Thyroid gland (tissue), 4 donors: ENCODE measurements at regions not wholly inside any gene's neighbourhood (a gene's known extent, or its start where the extent isn't known, plus 50 kb on each side); places are given as distances from the start of the nearest gene placed in this dataset.

Experiments
- DNase-seq, 2 donors: peaks; one replicate each; pipeline ENCODE4 v3.0.0-alpha.2; 2019
- H3K27ac ChIP-seq, 3 donors: fragments of 200-600 bp; sonication (generic); 1 replicate in 2 of 3; 2 replicates in 1 of 3; pipeline ENCODE4 v1.5.1; 2016 to 2019; ENCODE audit warnings: mild to moderate bottlenecking in 1 of 3, moderate library complexity in 1 of 3
- H3K27me3 ChIP-seq: fragments of 200-600 bp; sonication (generic); one replicate; pipeline ENCODE4 v1.5.1; 2019
- H3K36me3 ChIP-seq, 2 donors: fragments of 200-600 bp; sonication (generic); one replicate each; pipeline ENCODE4 v1.5.1; 2016 to 2019
- H3K4me1 ChIP-seq, 2 donors: fragments of 200-600 bp; sonication (generic); one replicate each; pipeline ENCODE4 v1.5.1; 2017 to 2019
- H3K4me3 ChIP-seq, 3 donors: fragments of 200-600 bp; sonication (generic); replicated peaks in 1 of 3; 1 replicate in 2 of 3; 2 replicates in 1 of 3; pipeline ENCODE4 v1.5.1; 2016; ENCODE audit warnings: mild to moderate bottlenecking in 1 of 3
- H3K9me3 ChIP-seq: fragments of 200-600 bp; sonication (generic); one replicate; pipeline ENCODE4 v1.5.1; 2017
- CTCF ChIP-seq, 6 experiments: fragments of 200-600 bp in 3 of 6; fragments of 450-650 bp in 3 of 6; sonication (generic) in 3 of 6; IDR thresholded peaks; one replicate each; pipeline ENCODE4 v1.5.1; 2016 to 2019; ENCODE audit warnings: antibody characterized with exemption in 6 of 6, mild to moderate bottlenecking in 2 of 6, inconsistent platforms in 1 of 6, moderate library complexity in 1 of 6
- POLR2A ChIP-seq, 2 donors: fragments of 450-650 bp; IDR thresholded peaks; one replicate each; pipeline ENCODE4 v1.6.1; 2017; ENCODE audit warnings: antibody characterized with exemption in 2 of 2, mild to moderate bottlenecking in 2 of 2, moderate library complexity in 1 of 2
- WGBS, 2 donors: methylation state at CpG; one replicate each; pipeline ENCODE4 v1.1.5; 2017; 5-methylcytosine and 5-hydroxymethylcytosine counted together
- intact Hi-C: fragments of 100-400 bp; cut with DNase I; formaldehyde crosslinking; loops from one replicate; pipeline ENCODE4 v1.15.1; 2023

GRCh38 chr17:68184816-68185436, 62.9 kb upstream of the AMZ2 start:
- intact Hi-C loops: no loop called here
- H3K27me3 ChIP-seq: no peaks in the 10 kb centered on the region
- H3K9me3 ChIP-seq: no peaks in the 10 kb centered on the region
- no peak for TF ChIP-seq CTCF (IDR thresholded peaks at IDR 0.05)
- TF ChIP-seq POLR2A (IDR thresholded peaks at IDR 0.05): no peak
- no peak overlapping the region for H3K27ac ChIP-seq
- H3K36me3 ChIP-seq: no peaks in the 10 kb centered on the region
- H3K4me3 ChIP-seq: no peak overlapping the region
- DNase-seq: no peak
- WGBS, 2 donors: 86 to 93% methylated on average over 4 of the region's 4 CpGs
- no peaks in the 10 kb centered on the region for H3K4me1 ChIP-seq

GRCh38 chr17:68185820-68186219, 62.0 kb upstream of the AMZ2 start:
- TF ChIP-seq CTCF (IDR thresholded peaks at IDR 0.05) (no peak), POLR2A (IDR thresholded peaks at IDR 0.05) (no peak)
- intact Hi-C loops: no loop called here
- H3K27me3 ChIP-seq: no peaks in the 10 kb centered on the region
- no peaks in the 10 kb centered on the region for H3K4me1 ChIP-seq
- no peaks in the 10 kb centered on the region for H3K36me3 ChIP-seq
- WGBS, 2 donors: 95 to 96% methylated on average over 2 of the region's 2 CpGs
- H3K27ac ChIP-seq: no peak overlapping the region
- H3K9me3 ChIP-seq: no peaks in the 10 kb centered on the region
- no peak overlapping the region for H3K4me3 ChIP-seq
- no peak for DNase-seq

- Histone ChIP-seq H3K36me3 (no peaks in the 10 kb centered on the region), H3K27me3 (no peaks in the 10 kb centered on the region), H3K4me1 (no peaks in the 10 kb centered on the region), H3K9me3 (no peaks in the 10 kb centered on the region), H3K4me3 (no peak overlapping the region), H3K27ac (no peak overlapping the region)
- no peak for DNase-seq
- no peak for TF ChIP-seq CTCF (IDR thresholded peaks at IDR 0.05)
- TF ChIP-seq POLR2A (IDR thresholded peaks at IDR 0.05): no peak
- intact Hi-C loops: no loop called here
- WGBS, 2 donors: 89 to 91% methylated on average over 4 of the region's 4 CpGs
Measured at GRCh38 chr17:68190495-68190894, 57.3 kb upstream of the AMZ2 start.

GRCh38 chr17:68195667-68196393, 52.0 kb upstream of the AMZ2 start:
- Histone ChIP-seq H3K4me3 (peak overlapping the region in 1 of 3 donors; percentile 28), H3K27ac (no peak overlapping the region), H3K4me1 (peaks cover 35 to 50% of the 10 kb centered on the region in 2 donors), H3K9me3 (no peaks in the 10 kb centered on the region), H3K36me3 (no peaks in the 10 kb centered on the region), H3K27me3 (peaks cover 9% of the 10 kb centered on the region)
- WGBS, 2 donors: 7 to 29% methylated on average over 15 to 19 of the region's 27 CpGs
- TF ChIP-seq CTCF (IDR thresholded peaks at IDR 0.05) (no peak), POLR2A (IDR thresholded peaks at IDR 0.05) (no peak)
- intact Hi-C loops: no loop called here
- peak; percentile 38 to 45 for DNase-seq

- peaks cover 35 to 55% of the 10 kb centered on the region in 2 donors for H3K4me1 ChIP-seq
- H3K4me3 ChIP-seq: peak overlapping the region in 2 of 3 donors; percentile 14 to 28
- WGBS, 2 donors: 1% methylated on average over 22 to 24 of the region's 63 CpGs
- no peak overlapping the region for H3K27ac ChIP-seq
- intact Hi-C loops: no loop called here
- H3K27me3 ChIP-seq: peaks cover 9% of the 10 kb centered on the region
- H3K36me3 ChIP-seq: no peaks in the 10 kb centered on the region
- no peaks in the 10 kb centered on the region for H3K9me3 ChIP-seq
- DNase-seq: no peak
- no peak for TF ChIP-seq POLR2A (IDR thresholded peaks at IDR 0.05)
- no peak for TF ChIP-seq CTCF (IDR thresholded peaks at IDR 0.05)
Measured at GRCh38 chr17:68196394-68197090, 51.3 kb upstream of the AMZ2 start.
